ENCODE measurements at regions not wholly inside any gene's neighbourhood (a gene's known extent, or its start where the extent isn't known, plus 50 kb on each side); places are given as distances from the start of the nearest gene placed in this dataset.

- POLR2A ChIA-PET: no interaction called here
- CTCF ChIA-PET: no interaction called here
- no peak for DNase-seq (ENCODE audit: extremely low spot score)
- TF ChIP-seq LEF1 (IDR thresholded peaks at IDR 0.05; ENCODE audit: borderline replicate concordance): no peak
- TF ChIP-seq TARDBP (IDR thresholded peaks at IDR 0.05): no peak
- TF ChIP-seq HDGF (IDR thresholded peaks at IDR 0.05; ENCODE audit: borderline replicate concordance): no peak
- no peak for TF ChIP-seq CTBP1 (IDR thresholded peaks at IDR 0.05; ENCODE audit: borderline replicate concordance)
- TF ChIP-seq ELF4 (IDR thresholded peaks at IDR 0.05): no peak
- TF ChIP-seq FOXA1 (IDR thresholded peaks at IDR 0.05): no peak
- no peak for TF ChIP-seq FOXK2 (IDR thresholded peaks at IDR 0.05)
- no peak for TF ChIP-seq FOXM1 (IDR thresholded peaks at IDR 0.05; ENCODE audit: borderline replicate concordance)
- TF ChIP-seq SP1 (IDR thresholded peaks at IDR 0.05): no peak
- no peak for TF ChIP-seq PKNOX1 (IDR thresholded peaks at IDR 0.05)
- TF ChIP-seq ARNT (IDR thresholded peaks at IDR 0.05): no peak
These were observed 186.7 kb upstream of the DAPK1 start for GRCh38 chr9:87310827-87311523.

GRCh38 chr9:87319656-87320055 is 178.0 kb upstream of the DAPK1 start:
- POLR2A ChIA-PET: no interaction called here
- CTCF ChIA-PET: no interaction called here
- TF ChIP-seq FOXA1 (IDR thresholded peaks at IDR 0.05) (no peak), ARNT (IDR thresholded peaks at IDR 0.05) (no peak), ELF4 (IDR thresholded peaks at IDR 0.05) (no peak), SP1 (IDR thresholded peaks at IDR 0.05) (no peak), FOXM1 (IDR thresholded peaks at IDR 0.05; ENCODE audit: borderline replicate concordance) (no peak), NFRKB (IDR thresholded peaks at IDR 0.05) (no peak), BHLHE40 (IDR thresholded peaks at IDR 0.05; ENCODE audit: borderline replicate concordance) (no peak), ZNF384 (IDR thresholded peaks at IDR 0.05) (no peak), LEF1 (IDR thresholded peaks at IDR 0.05; ENCODE audit: borderline replicate concordance) (no peak), SUZ12 (IDR thresholded peaks at IDR 0.05) (no peak), TARDBP (IDR thresholded peaks at IDR 0.05) (no peak), FOXK2 (IDR thresholded peaks at IDR 0.05) (no peak), L3MBTL2 (conservative IDR thresholded peaks at IDR 0.05) (no peak), HDGF (IDR thresholded peaks at IDR 0.05; ENCODE audit: borderline replicate concordance) (no peak), CTBP1 (IDR thresholded peaks at IDR 0.05; ENCODE audit: borderline replicate concordance) (no peak), PKNOX1 (IDR thresholded peaks at IDR 0.05) (no peak)
- no peak for DNase-seq (ENCODE audit: extremely low spot score)

- no peak for DNase-seq (ENCODE audit: extremely low spot score)
- POLR2A ChIA-PET: no interaction called here
- CTCF ChIA-PET: interaction anchor here (0.8 kb wide), 1 partner anchor 886 kb away, joined by 3 read pairs; no protein-coding TSS in a partner anchor
- TF ChIP-seq CTBP1 (IDR thresholded peaks at IDR 0.05; ENCODE audit: borderline replicate concordance) (no peak), BHLHE40 (IDR thresholded peaks at IDR 0.05; ENCODE audit: borderline replicate concordance) (no peak), FOXK2 (IDR thresholded peaks at IDR 0.05) (no peak), SP1 (IDR thresholded peaks at IDR 0.05) (no peak), LEF1 (IDR thresholded peaks at IDR 0.05; ENCODE audit: borderline replicate concordance) (no peak), L3MBTL2 (conservative IDR thresholded peaks at IDR 0.05) (no peak), HDGF (IDR thresholded peaks at IDR 0.05; ENCODE audit: borderline replicate concordance) (no peak), SUZ12 (IDR thresholded peaks at IDR 0.05) (no peak), FOXM1 (IDR thresholded peaks at IDR 0.05; ENCODE audit: borderline replicate concordance) (no peak), PKNOX1 (IDR thresholded peaks at IDR 0.05) (no peak), ELF4 (IDR thresholded peaks at IDR 0.05) (no peak), ZNF384 (IDR thresholded peaks at IDR 0.05) (no peak), TARDBP (IDR thresholded peaks at IDR 0.05) (no peak), FOXA1 (IDR thresholded peaks at IDR 0.05) (no peak), ARNT (IDR thresholded peaks at IDR 0.05) (no peak), NFRKB (IDR thresholded peaks at IDR 0.05) (no peak)
These were observed 177.4 kb upstream of the DAPK1 start for GRCh38 chr9:87320146-87320884.

- ChIA-PET CTCF (no interaction called here), POLR2A (no interaction called here)
- no peak for DNase-seq (ENCODE audit: extremely low spot score)
- TF ChIP-seq HDGF (IDR thresholded peaks at IDR 0.05; ENCODE audit: borderline replicate concordance) (no peak), ELF4 (IDR thresholded peaks at IDR 0.05) (no peak), ARNT (IDR thresholded peaks at IDR 0.05) (no peak), SP1 (IDR thresholded peaks at IDR 0.05) (no peak), CTBP1 (IDR thresholded peaks at IDR 0.05; ENCODE audit: borderline replicate concordance) (no peak), LEF1 (IDR thresholded peaks at IDR 0.05; ENCODE audit: borderline replicate concordance) (no peak), BHLHE40 (IDR thresholded peaks at IDR 0.05; ENCODE audit: borderline replicate concordance) (no peak), NFRKB (IDR thresholded peaks at IDR 0.05) (no peak), TARDBP (IDR thresholded peaks at IDR 0.05) (no peak), PKNOX1 (IDR thresholded peaks at IDR 0.05) (no peak), FOXA1 (IDR thresholded peaks at IDR 0.05) (no peak), FOXK2 (IDR thresholded peaks at IDR 0.05) (no peak)
These were observed 174.6 kb upstream of the DAPK1 start for GRCh38 chr9:87322840-87323635.
